Astrocyte of the spinal cord (primary cell): ENCODE measurements at regions not wholly inside any gene's neighbourhood (a gene's known extent, or its start where the extent isn't known, plus 50 kb on each side); places are given as distances from the start of the nearest gene placed in this dataset.

Experiments used
- DNase-seq: peaks from one replicate; pipeline ENCODE4 v3.0.0; 2011; ENCODE audit warnings: low read depth, low spot score
- H3K4me3 ChIP-seq: 2 replicates; pipeline ENCODE4 v1.5.1; 2011; ENCODE audit warnings: low read depth, mild to moderate bottlenecking, low read length, moderate library complexity
- CTCF ChIP-seq: IDR thresholded peaks from 2 replicates; pipeline ENCODE4 v1.5.1; 2012; ENCODE audit warnings: low read depth, mild to moderate bottlenecking, low read length, inconsistent platforms
- in situ Hi-C: cut with HindIII; loops from 2 replicates; pipeline ENCODE4 v1.10.0; 2017; ENCODE audit warnings: low sequenced_read_pairs

GRCh38 chr4:136803433-136803832 is 728.9 kb downstream of the PCDH18 start:
- no peak overlapping the region for H3K4me3 ChIP-seq
- DNase-seq = no peak
- in situ Hi-C loops = no loop called here
- TF ChIP-seq CTCF = no peak

GRCh38 chr4:136800248-136800647 is 732.0 kb downstream of the PCDH18 start:
- DNase-seq = no peak
- in situ Hi-C loops = no loop called here
- no peak overlapping the region for H3K4me3 ChIP-seq
- no peak for TF ChIP-seq CTCF

- DNase-seq = no peak
- H3K4me3 ChIP-seq = no peak overlapping the region
- TF ChIP-seq CTCF = no peak
- in situ Hi-C loops = no loop called here
Observed at GRCh38 chr4:136796953-136797352, 735.3 kb downstream of the PCDH18 start.

- no peak for DNase-seq
- no peak overlapping the region for H3K4me3 ChIP-seq
- TF ChIP-seq CTCF = no peak
- in situ Hi-C loops = no loop called here
Observed at GRCh38 chr4:136793848-136794247, 738.4 kb downstream of the PCDH18 start.

- TF ChIP-seq CTCF = no peak
- no peak for DNase-seq
- in situ Hi-C loops = no loop called here
- no peak overlapping the region for H3K4me3 ChIP-seq
Observed at GRCh38 chr4:136784326-136784725, 748.0 kb downstream of the PCDH18 start.

GRCh38 chr4:136769717-136770116 is 762.6 kb downstream of the PCDH18 start:
- no peak for DNase-seq
- in situ Hi-C loops = no loop called here
- TF ChIP-seq CTCF = no peak
- H3K4me3 ChIP-seq = no peak overlapping the region

GRCh38 chr4:136768925-136769275 is 763.4 kb downstream of the PCDH18 start:
- in situ Hi-C loops = no loop called here
- DNase-seq = no peak
- no peak for TF ChIP-seq CTCF
- H3K4me3 ChIP-seq = no peak overlapping the region
